Omental fat pad (tissue), 3 donors: ENCODE measurements at regions not wholly inside any gene's neighbourhood (a gene's known extent, or its start where the extent isn't known, plus 50 kb on each side); places are given as distances from the start of the nearest gene placed in this dataset.

Source experiments
- ATAC-seq: fragments of 150-250 bp; one replicate; pipeline ENCODE4 v1.9.1; 2016; ENCODE audit warnings: mild to moderate bottlenecking, moderate library complexity; ENCODE audit not compliant: low FRiP score
- DNase-seq: peaks from one replicate; pipeline ENCODE4 v3.0.0-alpha.2; 2019; ENCODE audit warnings: low spot score
- CTCF ChIP-seq, 3 donors: fragments of 450-650 bp; IDR thresholded peaks; one replicate each; pipeline ENCODE4 v1.5.1; 2016 to 2017; ENCODE audit warnings: antibody characterized with exemption in 3 of 3, mild to moderate bottlenecking in 3 of 3, moderate library complexity in 2 of 3

- ATAC-seq, result no peak
- no peak for TF ChIP-seq CTCF (IDR thresholded peaks at IDR 0.05)
- no peak for DNase-seq
Measured at GRCh38 chr2:138215958-138216357, 251.7 kb downstream of the HNMT start.

GRCh38 chr2:138217975-138218374, 253.7 kb downstream of the HNMT start:
- DNase-seq (no peak), ATAC-seq (no peak)
- TF ChIP-seq CTCF (IDR thresholded peaks at IDR 0.05), result no peak

- TF ChIP-seq CTCF (IDR thresholded peaks at IDR 0.05), result no peak
Measured at GRCh38 chr2:138218397-138218796, 254.1 kb downstream of the HNMT start.

GRCh38 chr2:138219961-138220360, 255.7 kb downstream of the HNMT start:
- ATAC-seq (no peak), DNase-seq (no peak)
- TF ChIP-seq CTCF (IDR thresholded peaks at IDR 0.05), result no peak

More at GRCh38 chr2:138218397-138218796, 254.1 kb downstream of the HNMT start:
- ATAC-seq (no peak), DNase-seq (no peak)

GRCh38 chr2:138221358-138221757, 257.1 kb downstream of the HNMT start:
- no peak for TF ChIP-seq CTCF (IDR thresholded peaks at IDR 0.05)
- no peak for ATAC-seq
- no peak for DNase-seq

GRCh38 chr2:138223319-138223718, 259.0 kb downstream of the HNMT start:
- no peak for TF ChIP-seq CTCF (IDR thresholded peaks at IDR 0.05)
- no peak for DNase-seq
- ATAC-seq, result no peak

- no peak for DNase-seq
- ATAC-seq, result no peak
- TF ChIP-seq CTCF (IDR thresholded peaks at IDR 0.05), result no peak
Measured at GRCh38 chr2:138227195-138227594, 262.9 kb downstream of the HNMT start.
